ENCODE measurements at regions not wholly inside any gene's neighbourhood (a gene's known extent, or its start where the extent isn't known, plus 50 kb on each side); places are given as distances from the start of the nearest gene placed in this dataset.

DNA sequence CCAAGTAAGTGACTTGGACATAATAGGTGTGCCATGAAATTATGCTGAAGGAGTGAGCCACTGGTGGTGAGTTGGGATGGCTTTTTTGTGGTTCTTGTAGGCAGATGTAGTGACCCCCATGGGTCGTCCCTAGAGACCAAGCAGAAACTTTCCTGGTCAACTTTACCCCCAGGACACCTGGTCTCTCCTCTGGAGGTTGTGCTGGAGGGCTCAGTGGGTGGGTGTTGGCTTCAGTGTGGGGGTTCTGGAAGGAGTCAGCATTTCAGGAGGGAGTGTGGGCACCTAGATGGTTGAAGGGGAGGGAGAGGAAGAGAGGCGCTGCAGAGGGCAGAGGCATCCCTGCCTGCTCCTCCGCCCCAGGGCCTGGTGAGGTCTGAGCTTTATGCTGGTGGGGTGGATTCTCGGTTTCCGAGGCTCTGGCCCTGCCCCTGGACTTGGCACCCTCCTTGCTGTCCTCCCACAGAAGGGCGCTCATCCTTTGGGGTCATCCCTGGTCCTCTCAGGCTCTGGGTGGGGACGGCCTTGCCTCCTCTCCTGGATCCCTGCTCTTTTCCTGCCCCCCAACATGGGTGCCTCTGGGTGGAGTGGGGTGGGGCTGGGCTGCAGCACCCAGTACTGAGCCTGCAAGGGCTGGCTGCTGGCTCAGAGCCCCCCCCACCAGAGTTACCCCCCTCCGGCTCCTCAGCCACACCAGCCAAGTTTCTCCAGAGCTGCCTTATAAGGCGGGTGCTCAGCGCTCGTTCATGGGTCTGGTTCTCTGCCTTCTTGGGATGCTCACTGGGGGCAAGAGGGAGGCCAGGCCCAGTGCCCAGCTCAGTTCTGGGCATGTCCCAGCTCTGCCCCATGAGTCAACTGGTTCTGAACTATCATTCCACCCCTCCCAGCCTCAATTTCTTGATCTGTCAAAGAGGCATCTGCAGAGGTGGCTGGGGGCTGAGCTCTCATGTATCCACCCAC lies 266.8 kb downstream of the SEC14L1 start:
- Histone ChIP-seq H3K27ac (ENCODE audit: low read depth, low read length) (no peak overlapping the region), H3K4me1 (ENCODE audit: control insufficient read depth, insufficient read depth, low read length) (peaks cover 30% of the 10 kb centered on the region), H3K9me3 (ENCODE audit: control insufficient read depth, insufficient read depth, low read depth, low read length) (no peaks in the 10 kb centered on the region), H3K36me3 (ENCODE audit: control insufficient read depth, insufficient read depth, low read length) (peaks cover 12% of the 10 kb centered on the region; the same call in 1 of the 2 replicates), H3K27me3 (ENCODE audit: control insufficient read depth, insufficient read depth, low read length) (no peaks in the 10 kb centered on the region), H3K9ac (ENCODE audit: low read length) (no peak overlapping the region), H3K4me3 (ENCODE audit: low read depth, low read length) (no peak overlapping the region)

DNA sequence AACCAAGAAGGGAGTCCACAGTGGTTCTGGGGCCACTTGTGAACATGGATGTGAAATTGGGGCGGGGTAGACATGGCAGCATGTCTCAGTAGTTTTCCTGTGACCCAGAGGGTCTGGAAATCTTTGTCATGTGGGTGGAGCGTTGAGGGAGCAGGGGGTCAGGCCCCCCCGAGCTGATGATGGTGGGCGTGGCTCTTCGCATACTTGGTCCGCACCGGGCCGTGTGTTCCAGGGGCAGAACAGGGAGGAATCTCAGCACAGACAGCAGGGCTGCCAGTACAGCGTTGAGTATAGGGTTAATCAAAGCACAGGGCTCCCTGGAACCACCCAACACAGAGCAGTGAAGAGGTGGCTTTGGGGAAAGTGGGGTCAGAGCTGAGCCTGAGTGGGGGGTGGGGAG lies 267.5 kb downstream of the SEC14L1 start:
- Histone ChIP-seq H3K4me3 (ENCODE audit: low read depth, low read length) (no peak overlapping the region), H3K36me3 (ENCODE audit: control insufficient read depth, insufficient read depth, low read length) (peaks cover 7% of the 10 kb centered on the region; the same call in 1 of the 2 replicates), H3K9me3 (ENCODE audit: control insufficient read depth, insufficient read depth, low read depth, low read length) (no peaks in the 10 kb centered on the region), H3K9ac (ENCODE audit: low read length) (no peak overlapping the region), H3K4me1 (ENCODE audit: control insufficient read depth, insufficient read depth, low read length) (peaks cover 30% of the 10 kb centered on the region), H3K27me3 (ENCODE audit: control insufficient read depth, insufficient read depth, low read length) (no peaks in the 10 kb centered on the region), H3K27ac (ENCODE audit: low read depth, low read length) (no peak overlapping the region)

DNA sequence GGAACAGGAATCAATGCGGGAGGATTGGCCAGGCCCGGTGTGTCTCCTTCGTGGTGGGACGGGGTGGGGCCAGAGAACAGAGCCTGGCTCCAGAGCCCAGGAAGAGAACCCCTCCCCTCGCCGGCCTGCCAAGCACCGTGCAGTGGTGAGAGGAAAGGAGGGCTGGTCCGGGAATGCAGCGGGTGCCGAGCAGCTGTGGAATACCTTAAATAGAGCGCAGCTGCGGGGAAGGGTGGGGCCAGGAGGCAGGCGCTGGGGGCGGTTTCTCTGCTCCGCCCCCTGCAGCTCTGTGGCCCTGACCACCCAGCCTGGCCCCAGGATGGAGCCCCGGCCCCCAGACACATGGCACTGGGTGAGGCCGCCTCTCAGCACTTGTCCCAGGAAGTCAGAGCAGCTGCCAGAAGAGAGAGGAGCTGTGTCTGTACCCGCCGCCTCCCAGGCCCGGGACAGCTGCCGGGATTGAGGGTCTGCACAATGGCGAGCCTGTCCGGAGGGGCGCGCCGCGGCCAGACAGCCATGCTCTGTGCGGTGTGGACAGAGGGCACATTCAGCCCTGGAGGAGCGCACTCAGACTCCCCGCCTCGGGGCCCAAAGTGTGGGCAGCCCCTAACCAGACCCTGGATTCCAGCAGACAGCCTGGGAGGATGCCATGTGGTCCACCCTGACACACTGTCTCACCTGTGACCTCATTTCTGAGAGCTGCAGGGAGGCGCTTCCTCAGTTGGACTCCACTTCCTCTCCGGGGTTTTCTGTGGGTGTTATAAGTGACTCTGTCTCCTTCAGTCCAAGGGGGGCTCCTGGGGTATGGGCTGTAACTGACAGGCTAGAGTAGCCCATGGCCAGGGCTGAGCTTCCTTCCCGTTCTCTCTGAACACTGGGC lies 268.8 kb downstream of the SEC14L1 start:
- Histone ChIP-seq H3K9ac (ENCODE audit: low read length) (peak overlapping the region; percentile 54), H3K36me3 (ENCODE audit: control insufficient read depth, insufficient read depth, low read length) (peaks cover 7% of the 10 kb centered on the region; the same call in 1 of the 2 replicates), H3K27me3 (ENCODE audit: control insufficient read depth, insufficient read depth, low read length) (no peaks in the 10 kb centered on the region), H3K4me3 (ENCODE audit: low read depth, low read length) (peak overlapping the region; percentile 38; the same call in 1 of the 2 replicates), H3K9me3 (ENCODE audit: control insufficient read depth, insufficient read depth, low read depth, low read length) (no peaks in the 10 kb centered on the region), H3K27ac (ENCODE audit: low read depth, low read length) (peak overlapping the region; percentile 71; the same call in 1 of the 2 replicates), H3K4me1 (ENCODE audit: control insufficient read depth, insufficient read depth, low read length) (peaks cover 30% of the 10 kb centered on the region)

DNA sequence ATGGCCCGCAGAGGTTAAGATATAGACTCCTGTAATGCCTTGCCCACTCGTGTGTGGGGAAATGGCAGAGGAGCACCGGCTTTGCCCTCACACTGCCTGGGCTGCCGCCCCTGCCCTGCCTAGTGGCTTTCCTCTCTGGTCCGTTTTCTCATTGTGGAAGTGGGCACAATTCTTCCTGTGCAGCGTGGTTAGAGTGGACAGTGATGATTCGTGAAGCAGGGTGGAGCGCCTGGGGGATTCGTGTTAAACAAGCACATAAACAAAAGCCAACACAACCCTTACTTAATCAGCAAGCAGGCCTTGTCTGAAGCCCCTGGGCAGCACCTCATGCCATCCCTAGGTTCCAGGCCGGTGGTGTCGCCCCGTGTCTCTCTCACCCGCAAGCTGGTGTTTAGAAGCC lies 269.7 kb downstream of the SEC14L1 start:
- peaks cover 30% of the 10 kb centered on the region for H3K4me1 ChIP-seq (ENCODE audit: control insufficient read depth, insufficient read depth, low read length)
- H3K9ac ChIP-seq (ENCODE audit: low read length), result no peak overlapping the region
- no peak overlapping the region for H3K4me3 ChIP-seq (ENCODE audit: low read depth, low read length)
- peaks cover 4% of the 10 kb centered on the region; the same call in 1 of the 2 replicates for H3K36me3 ChIP-seq (ENCODE audit: control insufficient read depth, insufficient read depth, low read length)
- H3K27me3 ChIP-seq (ENCODE audit: control insufficient read depth, insufficient read depth, low read length), result no peaks in the 10 kb centered on the region
- H3K27ac ChIP-seq (ENCODE audit: low read depth, low read length), result no peak overlapping the region
- no peaks in the 10 kb centered on the region for H3K9me3 ChIP-seq (ENCODE audit: control insufficient read depth, insufficient read depth, low read depth, low read length)

DNA sequence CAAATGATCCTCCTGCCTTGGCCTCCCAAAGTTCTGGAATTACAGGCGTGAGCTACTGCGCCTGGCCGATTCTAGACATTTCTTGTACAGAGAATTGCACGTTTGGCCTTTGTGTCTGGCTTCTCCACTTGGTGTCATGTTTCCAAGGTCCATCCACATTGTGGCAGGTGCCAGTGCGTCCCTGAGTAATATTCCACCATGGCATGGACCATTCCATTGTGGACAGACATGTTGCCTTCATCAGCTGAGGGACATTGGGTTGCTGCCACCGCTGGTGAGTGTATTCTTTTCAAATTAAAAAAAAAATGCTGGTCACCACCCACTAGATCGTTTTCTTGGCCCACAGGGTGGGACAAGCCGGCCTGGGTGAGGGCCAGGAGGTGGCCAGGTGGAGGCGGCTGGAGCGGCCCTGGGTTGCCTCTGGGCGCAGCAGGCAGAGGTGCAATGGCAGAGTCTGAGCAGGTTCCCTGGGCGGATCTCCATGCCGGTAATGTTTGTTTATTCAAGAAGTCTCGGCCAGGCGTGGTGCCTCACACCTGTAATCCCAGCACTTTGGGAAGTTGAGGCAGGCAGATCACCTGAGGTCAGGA lies 274.1 kb downstream of the SEC14L1 start:
- Histone ChIP-seq H3K27ac (ENCODE audit: low read depth, low read length) (no peak overlapping the region), H3K4me1 (ENCODE audit: control insufficient read depth, insufficient read depth, low read length) (peaks cover 17% of the 10 kb centered on the region), H3K4me3 (ENCODE audit: low read depth, low read length) (no peak overlapping the region), H3K9ac (ENCODE audit: low read length) (no peak overlapping the region), H3K9me3 (ENCODE audit: control insufficient read depth, insufficient read depth, low read depth, low read length) (no peaks in the 10 kb centered on the region), H3K36me3 (ENCODE audit: control insufficient read depth, insufficient read depth, low read length) (peaks cover 4% of the 10 kb centered on the region; the same call in 1 of the 2 replicates), H3K27me3 (ENCODE audit: control insufficient read depth, insufficient read depth, low read length) (no peaks in the 10 kb centered on the region)

DNA sequence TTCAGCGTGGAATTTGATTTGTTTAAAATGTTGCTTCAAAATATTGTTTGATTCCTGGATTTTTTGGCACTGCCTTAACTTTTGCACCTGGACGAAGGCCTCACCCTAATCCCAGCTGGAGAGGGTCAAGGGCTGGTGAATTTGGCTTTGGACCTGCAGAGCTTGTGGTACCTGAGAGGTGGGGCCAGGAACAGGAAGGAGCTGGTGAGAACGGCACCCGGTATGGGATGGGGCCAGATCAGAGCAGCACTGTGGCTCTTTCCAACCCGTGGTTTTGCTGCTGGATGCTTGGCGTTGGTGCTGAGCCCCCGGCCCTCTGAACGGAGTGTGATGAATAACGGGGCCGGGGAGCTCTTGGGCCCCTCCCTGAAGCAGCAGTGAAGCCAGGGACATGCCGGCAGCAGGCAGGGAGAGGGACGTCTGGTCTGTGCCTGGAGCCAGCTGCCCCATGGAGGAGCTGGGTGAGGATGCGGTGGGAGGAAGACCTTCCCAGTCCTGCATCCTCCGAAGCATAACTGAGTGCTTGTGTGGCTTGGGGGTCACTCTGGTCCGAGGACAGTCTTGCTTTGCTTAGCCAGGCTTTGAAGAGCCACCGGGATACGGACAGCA lies 275.4 kb downstream of the SEC14L1 start:
- no peaks in the 10 kb centered on the region for H3K27me3 ChIP-seq (ENCODE audit: control insufficient read depth, insufficient read depth, low read length)
- no peaks in the 10 kb centered on the region for H3K36me3 ChIP-seq (ENCODE audit: control insufficient read depth, insufficient read depth, low read length)
- no peak overlapping the region for H3K9ac ChIP-seq (ENCODE audit: low read length)
- H3K9me3 ChIP-seq (ENCODE audit: control insufficient read depth, insufficient read depth, low read depth, low read length), result no peaks in the 10 kb centered on the region
- no peak overlapping the region for H3K27ac ChIP-seq (ENCODE audit: low read depth, low read length)
- H3K4me3 ChIP-seq (ENCODE audit: low read depth, low read length), result no peak overlapping the region
- H3K4me1 ChIP-seq (ENCODE audit: control insufficient read depth, insufficient read depth, low read length), result peaks cover 27% of the 10 kb centered on the region

DNA sequence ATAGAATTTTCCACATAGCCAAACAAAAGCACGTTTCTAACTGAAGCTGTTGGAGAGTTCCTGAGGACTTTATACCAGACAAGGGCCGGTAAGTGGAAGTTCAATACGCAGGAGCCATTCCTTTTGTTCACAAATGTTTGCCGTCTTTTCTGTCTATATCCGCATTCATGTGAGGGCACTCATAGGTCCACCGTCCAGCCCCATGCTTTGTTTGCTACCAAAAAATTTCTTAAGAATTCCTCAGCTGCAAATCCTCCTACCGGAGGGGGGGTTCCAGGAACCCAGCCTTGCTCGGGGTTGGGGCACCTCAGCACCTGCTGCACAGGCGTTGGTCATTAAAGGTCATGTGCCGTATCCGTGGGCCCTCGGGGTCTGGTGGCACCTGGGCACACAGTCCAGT lies 276.8 kb downstream of the SEC14L1 start:
- H3K9ac ChIP-seq (ENCODE audit: low read length), result no peak overlapping the region
- no peak overlapping the region for H3K27ac ChIP-seq (ENCODE audit: low read depth, low read length)
- no peak overlapping the region for H3K4me3 ChIP-seq (ENCODE audit: low read depth, low read length)
- H3K27me3 ChIP-seq (ENCODE audit: control insufficient read depth, insufficient read depth, low read length), result no peaks in the 10 kb centered on the region
- H3K4me1 ChIP-seq (ENCODE audit: control insufficient read depth, insufficient read depth, low read length), result peaks cover 40% of the 10 kb centered on the region
- no peaks in the 10 kb centered on the region for H3K9me3 ChIP-seq (ENCODE audit: control insufficient read depth, insufficient read depth, low read depth, low read length)
- no peaks in the 10 kb centered on the region for H3K36me3 ChIP-seq (ENCODE audit: control insufficient read depth, insufficient read depth, low read length)

DNA sequence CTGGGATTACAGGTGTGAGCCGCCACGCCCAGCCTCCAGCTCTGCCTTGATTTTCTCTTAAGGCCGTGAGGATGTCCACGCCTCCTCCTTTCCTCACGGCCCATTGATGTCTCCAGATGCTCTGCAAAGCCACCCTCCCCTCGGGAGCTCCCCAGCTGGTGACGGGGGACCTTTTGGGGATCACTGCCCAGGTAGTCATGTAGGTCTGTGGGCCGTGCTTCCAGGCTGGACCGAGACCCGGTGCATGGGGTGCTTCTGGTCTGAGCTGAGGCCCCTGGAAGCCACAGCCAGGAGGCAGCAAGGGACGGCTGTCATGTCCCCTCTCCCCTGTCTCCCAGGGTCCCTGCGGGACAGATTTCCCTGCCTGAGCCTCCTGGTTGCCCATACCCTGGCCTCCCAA lies 277.8 kb downstream of the SEC14L1 start:
- H3K4me1 ChIP-seq (ENCODE audit: control insufficient read depth, insufficient read depth, low read length), result peaks cover 49% of the 10 kb centered on the region
- no peaks in the 10 kb centered on the region for H3K36me3 ChIP-seq (ENCODE audit: control insufficient read depth, insufficient read depth, low read length)
- H3K9ac ChIP-seq (ENCODE audit: low read length), result no peak overlapping the region
- H3K9me3 ChIP-seq (ENCODE audit: control insufficient read depth, insufficient read depth, low read depth, low read length), result no peaks in the 10 kb centered on the region
- H3K27me3 ChIP-seq (ENCODE audit: control insufficient read depth, insufficient read depth, low read length), result no peaks in the 10 kb centered on the region
- no peak overlapping the region; the same call in 1 of the 2 replicates for H3K27ac ChIP-seq (ENCODE audit: low read depth, low read length)
- no peak overlapping the region for H3K4me3 ChIP-seq (ENCODE audit: low read depth, low read length)

DNA sequence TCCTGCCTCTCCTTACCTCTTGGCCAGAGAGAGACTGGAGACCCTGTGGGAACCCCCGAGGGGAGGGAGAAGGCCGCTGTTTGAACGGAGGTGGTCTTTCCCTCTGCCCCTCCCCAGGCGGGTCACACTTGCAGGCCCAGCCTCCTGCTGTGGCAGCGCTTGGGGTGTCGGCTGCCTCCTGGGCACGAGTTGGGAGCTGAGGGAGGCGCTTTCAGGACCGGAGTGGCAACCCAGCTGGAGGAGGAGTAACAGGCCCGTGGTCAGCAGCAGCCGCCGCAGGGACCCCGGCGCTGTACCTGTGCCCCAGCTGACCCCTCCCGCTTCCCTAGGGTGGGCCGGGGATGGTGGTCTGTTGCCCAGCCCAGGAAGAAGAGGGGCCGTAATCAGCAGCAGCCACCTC lies 278.3 kb downstream of the SEC14L1 start:
- H3K9ac ChIP-seq (ENCODE audit: low read length), result no peak overlapping the region
- no peaks in the 10 kb centered on the region for H3K9me3 ChIP-seq (ENCODE audit: control insufficient read depth, insufficient read depth, low read depth, low read length)
- H3K4me1 ChIP-seq (ENCODE audit: control insufficient read depth, insufficient read depth, low read length), result peaks cover 53% of the 10 kb centered on the region
- no peaks in the 10 kb centered on the region for H3K36me3 ChIP-seq (ENCODE audit: control insufficient read depth, insufficient read depth, low read length)
- no peaks in the 10 kb centered on the region for H3K27me3 ChIP-seq (ENCODE audit: control insufficient read depth, insufficient read depth, low read length)
- H3K4me3 ChIP-seq (ENCODE audit: low read depth, low read length), result no peak overlapping the region
- no peak overlapping the region; the same call in 1 of the 2 replicates for H3K27ac ChIP-seq (ENCODE audit: low read depth, low read length)

DNA sequence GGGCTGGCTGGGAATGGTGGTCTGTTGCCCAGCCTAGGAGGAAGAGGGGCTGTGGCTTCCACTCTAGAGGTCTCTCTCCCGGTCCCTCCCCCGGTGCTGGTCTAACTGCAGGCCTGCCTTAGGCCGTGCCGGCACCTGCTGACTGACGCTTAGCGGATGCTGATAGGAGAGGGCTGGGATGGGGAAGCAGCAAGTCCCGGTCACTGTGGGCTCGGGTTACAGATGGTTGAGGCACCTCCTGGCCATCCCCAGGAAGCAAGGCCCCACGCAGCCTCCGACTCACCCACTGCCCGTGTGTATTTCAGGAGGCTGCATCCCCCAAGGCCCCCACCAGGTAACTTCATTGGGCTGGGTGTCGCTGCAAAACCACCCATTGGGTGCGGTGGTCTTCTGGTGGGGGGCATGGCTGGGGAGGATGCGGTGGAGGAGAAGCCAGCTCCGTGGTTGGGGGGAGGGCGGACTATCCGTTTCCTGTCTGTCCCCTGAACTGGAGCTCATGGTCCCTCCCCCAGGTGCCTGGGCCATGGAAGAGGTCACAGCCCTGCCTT lies 278.9 kb downstream of the SEC14L1 start:
- Histone ChIP-seq H3K4me1 (ENCODE audit: control insufficient read depth, insufficient read depth, low read length) (peaks cover 53% of the 10 kb centered on the region), H3K36me3 (ENCODE audit: control insufficient read depth, insufficient read depth, low read length) (no peaks in the 10 kb centered on the region), H3K27me3 (ENCODE audit: control insufficient read depth, insufficient read depth, low read length) (no peaks in the 10 kb centered on the region), H3K4me3 (ENCODE audit: low read depth, low read length) (no peak overlapping the region; the same call in 1 of the 2 replicates), H3K9me3 (ENCODE audit: control insufficient read depth, insufficient read depth, low read depth, low read length) (no peaks in the 10 kb centered on the region), H3K27ac (ENCODE audit: low read depth, low read length) (no peak overlapping the region), H3K9ac (ENCODE audit: low read length) (no peak overlapping the region)
